Activated CD4-positive, alpha-beta T cell treated with anti-CD3 and anti-CD28 coated beads, Interleukin-10, Interleukin-2, amounts not matched to agents 100 ng/mL and 50 ng/mL, durations not matched to agents 16 hours and 8 hours (primary cell): ENCODE measurements at regions not wholly inside any gene's neighbourhood (a gene's known extent, or its start where the extent isn't known, plus 50 kb on each side); places are given as distances from the start of the nearest gene placed in this dataset.
A peak's percentile ranks its signal among the peaks of the same experiment; 100 is the strongest.
"Not testable (repeated sequence)": the region's sequence is repeated elsewhere in the genome, so short reads cannot be mapped to it uniquely, and the experiment has no call there.

Source experiments
- DNase-seq: peaks from one replicate; pipeline ENCODE4 v3.0.0-alpha.2; 2020

DNA sequence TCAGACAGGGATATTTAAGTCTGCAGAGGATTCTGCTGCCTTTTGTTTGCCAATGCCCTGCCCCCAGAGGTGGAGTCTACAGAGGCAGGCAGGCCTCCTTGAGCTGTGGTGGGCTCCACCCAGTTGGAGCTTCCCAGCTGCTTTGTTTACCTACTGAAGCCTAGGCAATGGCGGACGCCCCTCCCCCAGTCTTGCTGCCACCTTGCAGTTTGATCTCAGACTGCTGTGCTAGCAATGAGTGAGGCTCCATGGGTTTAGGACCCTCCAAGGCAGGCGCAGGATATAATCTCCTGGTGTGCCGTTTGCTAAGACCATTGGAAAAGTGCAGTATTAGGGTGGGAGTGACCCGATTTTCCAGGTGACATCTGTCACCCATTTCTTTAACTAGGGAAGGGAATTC, 132.7 kb downstream of the UNC93B1 start:
- not testable (repeated sequence) for DNase-seq

DNA sequence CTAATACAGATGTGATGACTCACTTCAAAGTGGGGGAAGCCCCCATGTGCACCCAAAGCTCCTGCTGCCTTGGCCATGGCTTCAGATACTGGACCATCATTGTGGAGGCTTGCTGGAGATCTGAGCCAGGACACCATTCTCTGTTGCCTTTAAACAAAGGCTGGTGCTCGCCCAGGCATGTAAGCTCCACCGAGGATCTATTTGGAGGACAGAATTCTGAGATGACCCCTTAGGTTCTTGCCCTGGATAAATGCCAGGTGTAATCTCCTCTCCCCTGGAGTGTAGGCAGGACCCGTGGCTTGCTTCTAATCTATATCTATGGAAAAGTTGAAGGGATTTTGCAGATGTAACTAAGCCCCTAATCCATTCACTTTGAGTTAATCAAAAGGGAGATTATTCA, 141.0 kb downstream of the UNC93B1 start:
- not testable (repeated sequence) for DNase-seq

DNA sequence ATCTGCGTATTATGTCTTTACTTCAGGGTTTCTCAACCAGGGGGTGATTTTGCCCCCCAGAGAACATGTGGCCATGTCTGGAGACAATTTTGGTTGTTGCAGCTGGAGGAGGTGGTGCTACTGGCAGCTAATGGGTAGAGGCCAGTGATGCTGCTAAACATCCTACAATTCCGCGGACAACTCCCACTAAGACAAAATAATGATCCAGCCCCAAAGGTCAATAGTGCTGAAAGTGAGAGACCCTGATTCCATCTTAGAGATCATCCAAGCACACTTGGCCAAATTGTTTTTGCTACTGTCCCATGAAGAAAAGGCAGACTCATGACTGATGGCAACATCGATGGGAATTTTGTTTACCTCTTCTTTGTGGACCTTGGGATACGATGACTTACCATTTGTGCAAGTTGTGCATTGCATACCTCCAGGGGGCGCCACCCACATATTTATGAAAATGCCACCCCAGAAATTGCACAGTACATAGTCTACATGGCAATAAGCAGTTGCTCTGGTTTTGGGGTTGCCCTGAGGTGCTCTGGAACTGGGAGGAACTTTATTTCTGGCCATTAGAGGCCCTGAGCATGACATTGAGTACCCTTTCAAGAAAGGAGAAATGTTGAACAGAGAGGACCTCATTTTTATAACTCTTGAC, 144.3 kb downstream of the UNC93B1 start:
- peak; percentile 45 for DNase-seq

DNA sequence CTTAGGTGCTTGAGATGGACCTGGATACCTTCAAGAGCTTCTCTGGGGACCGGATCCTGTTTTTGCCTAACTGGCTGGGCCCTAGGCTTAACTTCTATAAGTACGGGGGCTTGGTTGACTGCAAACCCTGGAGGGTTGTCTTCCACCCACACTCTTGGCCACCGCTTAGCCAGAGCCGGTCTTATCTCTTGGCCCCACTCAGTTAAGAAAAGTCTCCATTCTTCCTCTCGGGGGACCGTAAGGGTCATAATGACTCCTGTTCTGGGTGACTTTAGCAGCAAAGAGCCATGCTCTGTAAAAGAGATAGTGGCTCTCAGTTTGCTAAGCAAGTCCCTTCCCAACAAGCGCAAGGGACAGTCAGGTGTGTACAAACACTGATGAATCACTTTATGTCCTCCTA, 153.2 kb downstream of the UNC93B1 start:
- not testable (repeated sequence) for DNase-seq

DNA sequence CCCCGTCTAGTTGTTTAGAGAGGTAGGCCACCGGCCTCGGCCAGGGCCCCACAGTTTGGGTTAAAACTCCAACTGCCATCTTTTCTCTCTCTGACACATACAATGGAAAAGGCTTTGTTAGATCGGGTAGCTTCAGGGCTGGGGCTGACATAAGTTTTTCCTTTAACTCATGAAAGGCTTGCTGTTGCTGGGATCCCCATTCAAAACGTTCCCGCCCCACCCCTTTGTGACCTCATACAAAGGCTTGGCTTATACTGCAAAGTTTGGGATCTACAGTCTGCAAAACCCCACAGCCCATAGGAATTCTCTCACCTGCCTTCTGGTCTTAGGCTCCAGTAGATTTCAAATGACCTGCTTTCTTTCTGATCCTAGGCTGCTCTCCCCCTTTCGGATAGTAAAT, 154.1 kb downstream of the UNC93B1 start:
- DNase-seq = not testable (repeated sequence)

DNA sequence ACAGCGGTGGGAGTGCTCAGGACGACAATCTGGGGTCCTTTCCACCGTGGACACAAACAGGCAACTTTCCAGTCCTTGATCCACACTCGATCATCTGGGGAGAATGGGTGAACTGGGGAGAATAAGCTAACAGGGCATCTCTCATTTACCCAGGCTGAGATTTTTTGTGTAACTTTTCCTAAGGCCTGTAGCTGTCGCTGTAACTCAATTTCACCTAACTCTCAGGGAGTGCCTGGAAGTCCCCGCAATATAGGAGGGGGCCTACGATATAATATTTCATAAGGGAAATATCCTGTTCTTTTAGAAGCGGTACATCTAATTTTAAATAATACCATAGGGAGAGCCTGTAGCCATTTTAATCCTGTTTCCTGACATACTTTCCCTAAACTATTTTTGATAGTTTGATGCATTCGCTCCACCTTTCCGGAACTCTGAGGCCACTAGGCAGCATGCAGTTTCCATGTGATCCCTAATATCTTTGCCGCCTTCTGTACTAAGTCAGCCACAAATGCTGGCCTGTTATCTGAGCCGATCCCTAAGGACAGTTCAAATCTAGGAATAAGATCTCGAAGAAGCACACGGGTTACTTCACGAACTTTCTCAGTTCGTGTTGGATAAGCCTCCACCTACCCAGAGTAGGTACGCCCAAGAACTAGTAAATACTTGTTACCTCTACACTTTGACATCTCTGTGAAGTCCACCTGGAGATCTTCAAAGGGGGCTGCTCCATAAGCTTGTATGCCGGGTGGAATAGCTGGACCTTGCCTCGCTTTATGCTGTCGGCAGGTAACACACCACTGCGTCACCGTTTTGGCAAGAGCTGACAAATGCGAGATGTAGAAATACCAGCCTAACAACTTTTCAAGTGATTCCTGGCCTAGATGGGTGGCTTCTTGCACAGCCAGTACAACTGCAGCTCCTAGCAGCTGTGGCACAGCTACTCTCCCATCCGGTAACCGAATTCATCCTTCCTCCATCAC, 155.7 kb downstream of the UNC93B1 start:
- DNase-seq = not testable (repeated sequence)

DNA sequence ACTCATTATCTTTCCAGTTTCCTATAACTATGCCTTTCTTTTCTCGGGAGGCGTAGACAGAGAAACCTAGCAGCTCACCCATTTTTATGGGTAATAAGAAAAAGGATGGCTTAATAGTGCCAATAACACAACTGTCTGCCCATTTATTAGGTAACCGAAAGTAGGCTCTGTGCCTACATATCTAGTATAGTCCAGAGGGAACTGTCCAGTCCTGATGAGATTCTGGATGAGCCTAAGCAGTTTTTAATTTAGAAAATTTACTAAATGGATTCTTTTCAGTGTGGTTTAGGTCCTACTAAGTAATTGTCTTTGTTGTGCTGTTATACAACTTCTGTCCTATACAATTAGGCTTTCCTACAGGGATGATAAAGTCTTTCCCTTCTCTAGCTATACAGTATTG, 157.6 kb downstream of the UNC93B1 start:
- DNase-seq = not testable (repeated sequence)

DNA sequence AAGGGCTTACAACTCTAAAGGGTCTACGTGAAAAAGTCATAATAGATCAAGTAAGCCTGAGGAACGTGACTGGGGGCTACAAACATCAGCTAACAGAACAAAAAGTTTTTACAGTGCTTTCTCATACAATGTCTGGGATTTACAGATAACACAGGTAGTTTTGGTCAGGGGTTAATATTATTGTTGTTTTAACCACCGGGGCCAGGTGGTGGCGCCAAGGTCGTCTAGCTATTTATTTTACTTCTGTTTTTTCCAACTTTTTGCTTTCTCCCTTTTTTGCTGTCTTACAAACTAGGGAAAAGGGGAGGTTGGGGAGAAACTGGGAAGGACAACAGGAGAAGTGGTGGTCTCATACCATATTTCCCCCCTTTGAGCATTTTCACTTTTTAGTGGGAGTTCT, 158.6 kb downstream of the UNC93B1 start:
- DNase-seq = not testable (repeated sequence)

DNA sequence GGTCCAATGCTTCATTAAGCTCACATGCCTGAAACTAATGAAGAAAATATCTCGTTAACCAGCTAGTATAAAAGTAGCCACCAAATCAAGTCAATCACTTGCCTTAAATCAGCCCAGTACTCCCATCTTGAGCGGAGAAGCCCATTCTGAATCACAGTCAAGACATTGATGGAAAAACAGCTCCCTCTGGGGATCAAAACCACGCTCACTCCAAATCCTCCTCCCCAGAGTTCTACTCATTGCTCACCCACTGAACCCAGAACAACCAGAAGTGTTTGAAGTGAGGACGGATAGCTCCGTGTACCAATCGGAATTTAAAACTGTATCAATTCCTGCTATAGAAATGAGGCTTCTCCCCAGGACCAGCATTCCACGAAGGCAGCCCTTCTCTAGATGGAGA, 163.3 kb downstream of the UNC93B1 start:
- DNase-seq = not testable (repeated sequence)

DNA sequence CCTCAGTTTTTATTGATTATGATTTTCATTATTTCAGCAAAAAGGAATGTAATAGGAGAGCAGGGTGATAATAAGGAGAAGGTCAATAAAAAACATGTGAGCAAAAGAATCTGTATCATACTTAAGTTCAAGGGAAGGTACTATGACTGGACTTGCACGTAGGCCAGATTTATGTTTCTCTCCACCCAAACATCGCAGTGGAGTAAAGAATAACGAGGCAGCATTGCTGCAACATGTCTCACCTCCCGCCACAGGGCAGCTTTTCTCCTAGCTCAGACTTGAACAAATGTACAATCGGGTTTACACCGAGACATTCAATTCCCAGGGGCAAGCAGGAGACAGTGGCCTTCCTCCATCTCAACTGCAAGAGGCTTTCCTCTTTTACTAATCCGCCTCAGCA, 155.7 kb upstream of the ALDH3B2 start:
- DNase-seq = not testable (repeated sequence)

DNA sequence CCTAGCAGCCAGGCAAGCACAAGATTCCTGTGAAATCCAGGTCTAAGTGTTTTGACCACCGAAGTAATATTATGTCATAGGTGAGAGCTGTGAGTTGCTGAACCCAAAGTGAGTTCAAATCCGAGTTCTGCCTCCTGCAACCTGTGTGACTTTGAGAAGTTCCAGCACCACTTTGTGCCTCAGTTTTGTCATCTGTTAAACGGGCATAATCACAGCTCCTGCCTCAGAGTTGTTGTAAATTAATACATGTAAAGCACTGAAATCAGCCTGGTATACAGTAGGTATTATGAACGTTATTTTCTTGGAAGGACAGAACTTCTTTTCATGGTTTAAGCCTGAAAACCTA, 152.5 kb upstream of the ALDH3B2 start:
- not testable (repeated sequence) for DNase-seq

DNA sequence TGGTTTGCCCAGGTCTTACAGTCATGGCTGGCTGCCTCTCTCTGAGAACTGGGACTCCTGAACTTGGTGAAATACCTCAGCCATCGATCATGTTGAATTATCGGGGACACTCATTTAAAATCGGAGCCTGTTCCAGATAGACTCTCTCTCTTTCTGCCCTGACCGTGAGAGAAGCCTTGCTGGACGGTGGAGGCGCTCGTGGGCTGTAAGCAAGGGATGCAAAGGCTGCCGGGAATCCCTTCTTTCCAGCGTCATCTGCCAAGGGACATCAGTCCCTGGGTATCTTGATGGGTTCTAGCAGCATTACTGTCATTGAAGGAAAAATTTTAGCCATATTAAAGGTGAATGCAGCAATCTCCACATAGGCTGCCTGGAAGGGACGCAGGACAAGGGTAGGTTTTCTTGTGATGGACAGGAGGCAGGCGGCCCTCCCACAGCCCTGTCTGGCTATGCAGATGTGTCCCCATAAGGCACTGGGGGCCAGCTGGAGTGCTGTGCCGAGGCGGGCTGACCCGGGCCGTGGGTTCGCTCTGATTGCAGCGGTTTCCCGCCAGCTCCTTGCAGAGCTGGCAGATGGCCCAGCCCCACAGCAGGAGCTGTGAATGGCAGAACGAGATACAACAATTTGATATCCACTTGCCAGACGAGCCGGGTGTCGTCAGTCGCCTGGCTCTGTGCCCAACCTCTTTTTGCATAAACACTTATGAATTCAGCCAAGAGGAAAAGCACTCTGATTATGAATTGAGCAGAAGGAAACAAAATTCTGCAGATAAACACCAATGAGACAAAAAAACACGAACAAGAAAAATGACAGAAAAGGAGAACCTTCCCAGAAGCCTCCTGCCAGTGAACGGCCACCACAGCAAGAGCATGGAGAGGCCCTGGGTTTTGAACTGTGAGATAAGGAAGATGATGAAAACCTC, 151.9 kb upstream of the ALDH3B2 start:
- not testable (repeated sequence) for DNase-seq

DNA sequence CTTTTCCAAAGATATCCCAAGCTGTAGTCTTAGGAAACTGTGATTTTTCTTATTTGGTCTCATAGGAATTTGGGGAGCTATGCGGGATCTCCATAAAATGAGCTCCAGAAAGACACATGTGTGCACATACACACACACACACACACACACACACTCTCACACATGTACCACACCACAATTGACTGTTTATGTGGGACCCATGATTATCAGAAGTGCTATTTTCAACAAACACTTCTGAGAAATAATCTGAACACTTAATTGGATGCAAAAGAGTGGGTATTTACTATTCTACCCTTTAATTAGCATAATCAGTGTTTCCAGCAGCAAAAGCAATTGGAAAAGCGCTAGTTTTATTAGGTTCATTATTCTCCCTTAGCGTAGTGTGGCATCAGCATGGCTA, 150.4 kb upstream of the ALDH3B2 start:
- DNase-seq = not testable (repeated sequence)

DNA sequence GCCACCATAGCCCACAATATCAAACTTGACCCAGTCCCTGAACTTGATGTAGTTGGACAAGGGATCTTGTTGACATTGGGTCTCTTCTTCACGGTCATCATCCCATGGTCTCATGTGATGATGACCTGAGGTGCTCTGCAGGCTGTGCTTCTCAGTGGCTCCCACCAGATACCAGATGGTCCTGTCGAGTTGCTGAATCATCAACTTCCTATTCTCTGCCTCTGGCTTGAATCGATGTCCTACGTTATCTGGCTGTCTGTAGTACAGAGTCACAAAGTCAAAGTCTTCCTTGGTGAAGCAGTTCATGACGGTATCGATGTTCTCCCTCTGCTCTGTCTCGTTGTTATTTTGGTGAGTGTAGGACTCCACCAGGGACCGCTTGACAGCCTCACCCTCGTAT, 145.7 kb upstream of the ALDH3B2 start:
- no peak for DNase-seq

DNA sequence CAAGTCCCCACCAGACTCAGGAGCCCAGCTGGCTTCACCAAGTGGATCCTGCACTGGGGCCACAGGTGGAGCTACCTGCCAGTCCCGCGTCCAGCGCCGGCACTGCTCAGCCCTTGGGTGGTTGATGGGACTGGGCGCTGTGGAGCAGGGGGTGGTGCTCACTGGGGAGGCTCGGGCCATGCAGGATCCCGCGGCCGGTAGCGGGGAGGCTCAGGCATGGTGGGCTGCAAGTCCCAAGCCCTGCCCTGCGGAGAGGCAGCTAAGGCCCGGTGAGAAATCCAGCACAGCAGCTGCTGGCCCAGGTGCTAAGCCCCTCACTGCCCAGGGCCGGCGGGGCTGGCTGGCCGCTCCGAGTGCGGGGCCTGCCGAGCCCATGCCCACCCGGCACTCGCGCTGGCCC, 143.1 kb upstream of the ALDH3B2 start:
- not testable (repeated sequence) for DNase-seq

DNA sequence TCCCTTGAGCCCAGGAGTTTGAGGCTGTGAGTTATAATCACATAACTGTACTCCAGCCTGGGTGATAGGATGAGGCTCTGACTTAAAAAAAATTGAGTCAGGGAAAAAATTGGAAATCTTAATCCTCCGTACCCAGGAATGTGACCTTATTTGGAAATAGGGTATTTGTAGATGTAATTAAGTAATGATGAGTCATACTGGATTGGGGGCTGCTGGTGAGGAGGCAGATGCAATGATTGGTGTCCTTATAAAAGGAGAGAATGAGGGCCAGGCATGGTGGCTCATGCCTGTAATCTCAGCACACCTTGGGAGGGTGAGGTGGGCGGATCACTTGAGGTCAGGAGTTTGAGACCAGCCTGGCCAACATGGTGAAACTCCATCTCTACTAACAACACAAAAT, 134.9 kb upstream of the ALDH3B2 start:
- not testable (repeated sequence) for DNase-seq

DNA sequence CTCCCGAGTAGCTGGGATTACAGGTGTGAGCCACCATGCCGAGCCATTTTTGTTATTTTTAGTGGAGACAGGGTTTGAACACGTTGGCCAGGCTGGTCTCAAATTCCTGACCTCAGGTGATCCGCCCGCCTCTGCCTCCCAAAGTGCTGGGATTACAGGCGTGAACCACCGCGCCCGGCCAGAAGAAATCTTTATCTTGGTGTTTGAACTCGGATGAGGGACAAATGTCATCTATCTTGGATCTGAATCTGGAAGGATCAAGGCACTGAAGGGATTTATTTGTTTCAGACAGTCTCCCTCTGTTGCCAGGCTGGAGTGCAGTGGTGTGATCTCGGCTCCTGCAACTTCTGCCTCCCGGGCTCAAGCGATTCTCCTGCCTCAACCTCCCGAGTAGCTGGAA, 133.5 kb upstream of the ALDH3B2 start:
- not testable (repeated sequence) for DNase-seq

DNA sequence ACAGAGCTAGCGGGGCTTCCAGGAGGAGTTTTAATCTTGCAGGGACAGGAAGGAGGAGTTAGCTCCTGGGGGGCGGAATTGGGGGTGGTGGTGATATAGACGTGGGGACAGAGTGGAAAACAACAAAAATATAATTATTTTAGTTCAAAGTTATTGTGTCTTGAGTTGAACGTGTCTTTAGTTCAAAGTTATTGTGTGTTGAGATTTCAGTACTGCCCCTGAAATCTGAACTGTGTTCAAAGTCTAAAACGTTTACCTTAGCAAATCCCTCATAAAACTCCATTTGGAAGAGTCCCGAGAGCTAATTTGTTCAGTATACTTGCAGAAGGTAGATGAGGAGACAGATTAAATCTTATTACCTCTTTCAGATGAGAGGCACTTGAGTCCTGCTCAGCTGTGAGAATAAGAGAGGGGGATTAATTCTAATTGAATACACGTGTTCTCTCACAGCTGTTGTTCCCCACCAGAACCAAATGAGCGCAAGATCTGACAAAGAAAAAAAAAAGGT, 132.4 kb upstream of the ALDH3B2 start:
- not testable (repeated sequence) for DNase-seq

DNA sequence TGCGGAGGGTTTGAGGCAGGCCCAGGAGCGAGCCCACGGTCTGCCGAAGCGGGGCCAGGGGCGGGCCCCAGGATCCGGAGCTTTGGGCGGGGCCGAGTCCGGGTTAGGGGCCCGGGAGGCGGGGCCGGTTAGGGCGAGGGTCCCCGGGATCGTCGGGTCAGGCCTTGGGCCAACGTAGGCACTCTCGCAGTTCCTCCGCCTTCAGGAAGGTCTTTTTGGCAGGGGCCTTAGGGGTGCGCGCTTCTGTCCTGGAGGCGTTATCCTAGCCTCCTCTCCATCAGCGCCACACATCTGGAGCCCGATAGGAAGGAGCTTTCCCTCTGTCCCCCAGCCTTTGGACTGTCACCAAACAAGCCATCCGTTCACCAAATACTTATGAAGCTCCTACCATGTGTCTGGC, 131.8 kb upstream of the ALDH3B2 start:
- DNase-seq = not testable (repeated sequence)

DNA sequence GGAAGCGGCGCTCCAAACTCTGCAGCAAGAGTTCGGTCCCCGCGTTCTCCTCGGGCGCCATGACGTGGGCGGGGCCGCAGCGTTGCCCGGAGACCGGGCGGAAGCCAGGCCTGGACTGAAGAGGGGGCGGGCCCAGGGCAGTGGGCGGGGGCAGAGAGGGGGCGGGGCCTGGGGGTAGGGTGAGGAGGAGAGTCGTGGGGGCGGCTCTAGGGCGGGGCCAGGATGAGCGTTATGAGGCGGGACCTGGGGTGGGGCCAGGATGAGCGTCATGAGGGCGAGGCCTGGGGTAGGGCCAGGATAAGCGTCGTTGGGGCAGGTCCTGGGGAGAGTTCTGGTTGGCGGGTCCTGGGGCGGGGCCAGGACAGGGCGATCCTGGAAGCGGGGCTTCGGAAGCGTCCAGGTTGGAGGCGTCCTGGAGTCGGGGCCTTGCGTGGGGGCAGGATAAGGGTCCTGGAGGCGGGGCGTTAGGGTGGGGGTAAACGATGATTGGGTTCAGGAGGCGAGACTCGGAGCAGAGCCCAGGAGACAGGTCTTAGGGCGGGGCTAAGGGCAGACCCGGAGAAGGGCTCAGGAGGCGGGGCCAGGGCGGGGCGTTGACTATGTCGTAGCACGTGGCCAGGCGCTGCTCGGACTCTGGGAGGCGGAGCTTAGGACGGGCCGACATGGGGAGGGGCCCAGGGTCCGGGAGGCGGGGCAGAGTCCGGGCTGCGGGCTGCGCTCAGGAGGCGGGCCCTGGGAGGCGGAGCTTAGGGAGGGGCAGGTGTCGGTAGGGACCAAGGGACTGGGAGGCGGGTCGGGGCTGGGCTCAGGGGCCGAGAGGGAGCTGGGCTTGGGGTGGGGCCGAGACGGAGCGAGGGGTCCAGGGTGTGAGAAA, 131.1 kb upstream of the ALDH3B2 start:
- DNase-seq = peak; percentile 99

DNA sequence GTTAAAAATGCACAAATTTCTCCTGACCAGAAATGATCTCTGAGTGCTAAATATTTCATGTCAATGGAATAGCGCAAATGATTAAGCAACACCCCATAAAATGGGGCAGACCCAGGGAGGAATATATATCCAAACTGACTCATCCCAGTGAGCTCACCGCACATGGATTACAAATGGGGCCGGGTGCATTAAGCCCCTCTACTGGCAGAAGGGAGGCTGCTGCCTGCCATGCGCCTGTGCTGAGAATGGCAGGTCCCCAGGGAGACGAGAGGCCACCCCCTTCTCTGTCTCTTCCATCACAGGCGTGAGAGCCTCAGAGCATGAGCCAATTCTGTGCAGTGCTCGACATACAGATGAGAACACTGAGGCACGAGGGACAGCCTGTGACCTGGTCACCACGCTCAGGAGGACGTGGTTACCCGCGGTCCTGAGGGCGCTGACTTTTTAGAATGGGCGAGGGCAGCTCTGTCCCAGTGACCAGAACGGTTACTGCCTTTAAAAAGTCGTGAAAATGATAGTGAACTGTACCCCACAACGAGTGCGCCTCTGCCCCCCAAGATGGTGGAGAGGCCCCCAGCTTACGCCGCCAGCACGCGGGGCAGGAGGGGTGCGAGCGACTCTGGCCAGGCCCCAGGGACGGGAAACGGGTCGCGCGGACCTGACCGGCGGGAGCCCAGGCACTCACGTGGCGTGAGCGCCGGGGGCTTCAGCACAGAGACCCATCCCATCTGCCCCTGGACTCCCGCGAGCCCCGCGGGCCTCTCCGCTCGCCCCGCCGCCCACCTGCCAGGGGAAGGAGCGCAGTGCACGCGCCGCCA, 130.2 kb upstream of the ALDH3B2 start:
- DNase-seq = peak; percentile 15
